ENCODE measurements at regions not wholly inside any gene's neighbourhood (a gene's known extent, or its start where the extent isn't known, plus 50 kb on each side); places are given as distances from the start of the nearest gene placed in this dataset.

GRCh38 chr18:24914685-24915084 lies 437.3 kb downstream of the ZNF521 start:
- DNase-seq = no peak

DNA sequence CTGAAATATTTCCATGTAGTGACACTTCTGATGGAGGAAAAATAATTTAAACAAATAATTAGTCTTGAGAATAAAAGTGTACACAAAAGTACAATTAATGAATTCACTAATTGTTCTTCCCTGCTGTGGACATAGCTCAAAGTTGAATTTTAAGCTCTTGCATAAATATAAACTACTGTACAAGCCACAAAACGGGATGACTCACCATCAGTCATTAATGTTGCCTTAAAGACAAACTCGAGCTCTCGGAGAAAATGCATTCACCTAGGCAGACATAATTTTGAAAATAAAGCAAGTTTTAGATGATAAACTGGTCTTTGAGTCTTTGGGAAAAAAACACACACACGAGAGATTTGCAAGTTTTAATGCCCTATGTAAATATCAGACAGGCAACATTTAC lies 436.4 kb downstream of the ZNF521 start:
- DNase-seq = no peak

DNA sequence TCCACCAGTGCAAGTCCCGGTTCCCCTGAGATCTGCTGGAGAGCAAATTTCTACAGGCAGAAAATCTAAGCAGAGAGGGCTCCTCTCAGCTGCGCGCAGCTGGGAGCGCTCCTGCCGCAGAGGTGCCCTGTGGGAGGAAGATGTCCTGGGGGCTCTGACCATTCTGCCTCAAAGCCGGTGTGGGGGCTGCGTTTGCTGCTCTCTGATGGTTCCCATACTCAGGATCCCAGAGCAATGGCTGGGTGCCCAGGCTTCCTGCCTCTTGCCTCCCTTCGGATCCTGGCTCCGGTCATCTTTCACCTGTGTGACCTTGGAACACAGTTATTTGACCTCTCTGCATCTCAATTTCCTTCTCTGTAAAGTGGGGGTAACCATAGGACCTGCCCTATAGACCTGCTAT lies 434.2 kb downstream of the ZNF521 start:
- no peak for DNase-seq

- no peak for DNase-seq
These were observed 433.7 kb downstream of the ZNF521 start for GRCh38 chr18:24918257-24918656.

GRCh38 chr18:24919181-24919797 lies 432.7 kb downstream of the ZNF521 start:
- DNase-seq = no peak

GRCh38 chr18:24922491-24922890 lies 429.5 kb downstream of the ZNF521 start:
- DNase-seq = no peak

DNA sequence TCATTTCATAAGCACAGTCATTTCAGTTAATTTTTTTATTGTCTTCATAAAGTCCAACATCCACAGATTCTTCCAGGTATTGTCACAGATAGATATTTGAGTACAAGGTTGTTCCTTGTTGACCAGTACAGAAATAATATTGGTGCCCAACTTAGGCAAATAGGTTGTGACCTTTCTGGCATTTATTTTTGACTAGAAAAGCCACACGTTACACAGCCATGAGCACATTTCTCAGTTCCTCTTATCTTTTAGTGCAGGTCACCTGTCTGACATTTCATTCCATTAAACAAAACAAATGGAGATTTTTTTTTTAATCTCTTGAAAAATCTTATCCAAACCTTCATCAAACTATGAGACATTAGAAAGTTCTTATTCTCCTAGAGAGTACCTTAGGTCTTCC lies 428.8 kb downstream of the ZNF521 start:
- no peak for DNase-seq

DNA sequence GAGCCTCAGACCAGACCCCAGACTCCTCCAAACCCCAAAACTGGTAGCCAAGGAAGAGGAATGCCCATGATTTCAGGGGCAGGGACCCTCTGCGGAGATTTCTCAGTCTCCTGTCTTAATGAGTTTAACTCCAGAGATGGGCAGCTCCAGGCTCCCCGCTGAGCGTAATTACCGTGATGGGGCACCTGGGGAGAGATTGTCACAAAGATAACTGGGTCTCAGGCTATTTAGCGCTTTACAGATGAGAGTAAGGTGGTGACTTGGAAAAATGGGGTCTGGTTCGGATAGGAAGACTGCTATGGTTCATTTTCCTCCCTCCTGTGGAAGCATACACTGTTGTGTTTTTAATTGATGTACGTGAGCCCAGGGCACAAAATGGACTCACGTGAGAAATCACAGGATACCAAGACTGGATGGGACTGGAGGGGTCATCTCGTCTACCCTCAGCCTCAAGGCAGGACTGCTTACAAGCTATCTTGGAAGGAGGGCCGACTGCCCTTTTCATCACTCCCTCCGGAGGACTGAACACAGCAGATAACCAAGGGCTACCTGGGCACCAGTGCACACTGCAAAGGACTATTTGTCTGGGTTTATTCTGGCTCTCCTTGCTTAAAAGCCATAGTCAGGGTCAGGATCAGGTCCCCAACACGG lies 427.8 kb downstream of the ZNF521 start:
- no peak for DNase-seq

GRCh38 chr18:24926649-24927048 lies 425.3 kb downstream of the ZNF521 start:
- DNase-seq = no peak

GRCh38 chr18:24928301-24928878 lies 423.6 kb downstream of the ZNF521 start:
- no peak for DNase-seq

DNA sequence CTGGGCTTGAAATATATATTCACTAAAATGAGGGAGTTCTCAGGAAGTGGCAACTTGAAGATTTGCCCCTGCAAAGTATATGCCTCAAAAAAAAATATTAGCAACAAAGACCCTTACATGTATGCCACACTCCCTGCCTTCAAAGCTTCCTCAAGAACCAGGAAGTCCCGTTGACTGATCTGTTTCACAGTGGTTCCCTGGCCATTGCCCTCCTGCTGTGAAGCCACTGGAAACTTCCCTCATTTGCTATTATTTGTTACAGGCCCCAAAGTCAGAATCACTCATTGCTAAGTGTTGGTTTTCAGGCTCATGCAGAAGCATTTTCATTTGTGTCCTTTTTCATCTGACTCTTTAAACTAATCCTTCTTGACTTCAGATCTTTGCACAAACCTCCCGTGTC lies 421.5 kb downstream of the ZNF521 start:
- DNase-seq = no peak

- DNase-seq = no peak
These were observed 421.0 kb downstream of the ZNF521 start for GRCh38 chr18:24930971-24931370.

GRCh38 chr18:24933345-24933744 lies 418.6 kb downstream of the ZNF521 start:
- no peak for DNase-seq

DNA sequence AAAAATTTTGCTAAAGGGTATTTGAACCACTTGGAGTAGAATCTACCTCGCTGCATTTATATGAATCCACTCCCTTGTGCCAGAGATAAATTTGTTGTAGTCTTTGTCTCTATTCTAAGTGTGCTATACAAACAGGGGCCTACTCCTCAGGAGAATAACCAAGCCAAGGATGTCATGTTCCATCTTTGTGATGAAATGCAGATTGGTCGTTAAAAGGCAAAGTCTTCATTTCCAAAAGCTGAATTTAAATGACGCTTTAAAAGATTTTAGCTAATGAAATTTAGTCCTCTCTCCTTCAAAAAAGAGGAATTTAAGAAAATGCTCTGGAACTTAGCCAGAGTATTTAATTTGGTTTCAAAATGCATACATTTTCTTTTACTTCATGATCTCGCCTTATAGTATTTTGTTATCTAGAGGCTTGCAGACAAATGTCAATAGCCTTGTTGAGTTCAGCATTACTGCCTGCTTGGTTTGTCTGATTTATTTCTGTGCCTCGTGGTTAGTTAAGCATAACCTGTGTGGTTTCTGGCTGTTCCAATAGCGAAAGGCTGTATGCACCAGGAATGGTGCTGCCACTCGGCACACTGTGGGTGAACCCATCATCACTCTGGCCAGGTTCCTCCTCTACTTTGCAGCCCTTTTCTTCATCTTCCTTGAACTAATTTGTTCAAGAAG lies 417.6 kb downstream of the ZNF521 start:
- no peak for DNase-seq

DNA sequence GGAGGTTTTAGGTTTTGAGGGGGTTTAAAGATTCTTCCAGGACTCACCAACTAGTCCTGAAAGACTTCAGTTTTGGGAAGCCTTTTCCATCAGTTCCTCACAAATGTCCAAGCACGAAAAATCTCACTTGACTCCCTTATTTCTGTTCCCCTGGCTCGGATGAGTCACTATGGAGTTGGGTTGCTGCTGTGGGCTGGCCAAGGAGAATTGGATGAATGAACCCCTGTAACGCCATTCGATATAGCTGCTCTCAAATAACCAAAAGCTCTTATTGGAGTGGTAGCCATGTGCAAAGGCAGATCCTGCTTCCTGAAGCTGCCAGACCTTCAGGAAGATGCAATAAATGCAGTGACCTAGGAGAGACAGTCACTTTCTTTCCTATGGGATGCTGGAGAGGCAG lies 417.0 kb downstream of the ZNF521 start:
- no peak for DNase-seq

DNA sequence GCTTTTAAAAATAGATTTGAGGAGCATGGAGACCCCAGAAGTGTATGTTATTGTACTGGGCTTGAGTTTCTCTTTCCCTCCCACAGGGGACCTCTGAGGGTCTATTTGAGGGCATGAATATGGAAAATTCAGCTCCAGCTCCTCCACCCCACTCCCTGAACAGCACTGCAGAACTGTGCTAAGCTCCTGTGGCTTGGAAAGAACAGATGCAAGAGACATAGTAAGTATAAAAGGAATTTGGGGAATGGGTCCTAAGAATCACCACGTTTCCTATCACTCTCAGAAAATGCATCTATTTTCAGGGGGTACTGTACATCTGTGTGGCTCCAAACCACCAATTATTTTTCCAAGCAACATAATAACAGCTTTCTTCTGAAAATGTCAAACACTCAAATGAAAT lies 416.1 kb downstream of the ZNF521 start:
- no peak for DNase-seq

GRCh38 chr18:24936691-24937090 lies 415.3 kb downstream of the ZNF521 start:
- no peak for DNase-seq

GRCh38 chr18:24937639-24938275 lies 414.2 kb downstream of the ZNF521 start:
- no peak for DNase-seq

DNA sequence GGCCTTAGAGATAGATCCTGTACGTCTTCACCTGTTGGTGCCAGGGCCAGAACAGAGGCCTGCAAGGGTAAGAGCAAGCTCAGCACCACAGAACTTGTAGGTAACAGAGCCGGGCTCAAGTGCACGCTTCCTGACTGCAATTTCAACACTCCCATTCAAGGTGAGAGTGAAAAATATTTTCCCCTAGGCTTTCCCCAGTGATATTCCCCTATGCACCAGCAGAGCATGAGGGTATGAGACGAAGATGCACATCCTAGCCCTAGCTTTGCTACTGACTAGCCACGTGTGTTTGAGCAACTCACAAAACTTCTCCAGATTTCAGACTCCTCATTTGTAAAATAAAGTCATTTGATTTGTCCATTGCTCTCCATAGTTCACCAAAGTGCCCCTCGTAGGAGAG lies 411.6 kb downstream of the ZNF521 start:
- DNase-seq = no peak

- DNase-seq = no peak
These were observed 410.6 kb downstream of the ZNF521 start for GRCh38 chr18:24941174-24941951.

DNA sequence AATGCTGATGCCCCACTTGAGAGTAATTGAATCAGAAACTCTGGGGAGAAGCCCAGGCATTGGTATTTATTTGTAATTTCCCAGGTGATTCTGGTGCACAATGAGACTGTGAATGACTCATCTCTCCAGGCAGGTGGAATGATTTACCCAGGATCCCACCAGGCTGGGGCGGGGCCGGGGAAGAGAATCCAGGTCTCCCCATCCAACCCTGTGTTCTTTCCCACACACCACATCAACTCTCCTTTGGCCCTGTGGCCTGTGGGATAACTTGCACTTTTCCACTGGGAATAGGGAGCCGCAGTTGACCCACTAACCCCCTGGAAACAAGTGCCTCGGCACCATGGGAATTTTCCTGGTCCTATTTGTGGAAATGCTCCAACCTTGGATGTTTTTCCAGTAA lies 409.8 kb downstream of the ZNF521 start:
- DNase-seq = no peak

DNA sequence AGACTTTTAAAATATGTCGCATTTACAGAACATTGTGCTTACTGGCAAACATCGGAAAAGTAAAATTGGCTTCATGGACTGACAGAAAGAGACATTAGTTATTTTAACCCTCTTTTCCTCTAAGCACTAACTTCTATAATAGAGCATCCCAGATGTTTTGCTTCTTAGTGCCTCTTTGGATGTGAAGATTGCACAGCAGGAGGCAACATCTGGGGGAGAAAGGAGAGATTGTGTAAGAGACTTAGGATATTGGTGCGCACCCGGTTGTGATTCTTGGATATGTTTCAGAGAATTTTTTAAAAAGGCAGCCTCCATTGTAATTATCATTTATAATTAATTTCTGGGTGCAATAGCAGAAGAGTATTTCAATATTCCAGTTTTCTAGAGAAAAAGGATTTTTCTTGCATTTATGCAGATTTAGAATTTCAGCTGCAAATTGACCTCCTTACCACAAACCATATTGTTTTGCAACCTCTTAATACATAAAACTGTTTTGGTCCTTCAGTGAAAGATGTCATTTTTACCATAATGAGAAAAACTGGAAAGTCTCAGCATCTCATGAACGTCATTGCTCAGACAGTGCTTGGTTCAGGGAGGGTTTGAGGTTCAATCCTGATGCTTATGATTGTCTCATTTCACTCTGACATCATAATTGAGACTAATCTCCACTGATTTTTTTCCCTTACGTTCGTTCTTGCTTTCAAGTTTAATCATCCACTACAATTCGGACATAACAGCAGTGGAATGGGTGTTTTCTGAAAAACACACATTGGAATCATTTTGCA lies 404.3 kb downstream of the ZNF521 start:
- no peak for DNase-seq
